ENCODE measurements at regions not wholly inside any gene's neighbourhood (a gene's known extent, or its start where the extent isn't known, plus 50 kb on each side); places are given as distances from the start of the nearest gene placed in this dataset.

DNA sequence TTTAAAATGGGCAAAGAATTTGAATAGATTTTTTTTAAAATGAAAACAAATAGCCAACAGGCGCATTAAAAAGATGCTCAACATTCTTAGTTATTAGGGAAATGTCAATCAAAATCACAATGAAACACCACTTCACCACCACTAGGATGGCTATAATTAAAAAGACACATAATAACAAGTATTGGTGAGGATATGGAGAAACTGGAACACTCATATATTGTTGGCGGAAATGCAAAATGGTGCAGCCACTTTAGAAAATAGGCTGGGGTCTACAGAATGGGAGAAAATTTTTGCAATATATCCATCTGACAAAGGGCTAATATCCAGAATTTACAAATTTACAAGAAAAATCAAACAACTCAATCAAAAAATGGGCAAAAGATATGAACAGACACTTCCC is 107.8 kb upstream of the FOXD3 start:
- no peak for DNase-seq

- no peak for DNase-seq
Measured at GRCh38 chr1:63223426-63223825, 98.9 kb upstream of the FOXD3 start.

DNA sequence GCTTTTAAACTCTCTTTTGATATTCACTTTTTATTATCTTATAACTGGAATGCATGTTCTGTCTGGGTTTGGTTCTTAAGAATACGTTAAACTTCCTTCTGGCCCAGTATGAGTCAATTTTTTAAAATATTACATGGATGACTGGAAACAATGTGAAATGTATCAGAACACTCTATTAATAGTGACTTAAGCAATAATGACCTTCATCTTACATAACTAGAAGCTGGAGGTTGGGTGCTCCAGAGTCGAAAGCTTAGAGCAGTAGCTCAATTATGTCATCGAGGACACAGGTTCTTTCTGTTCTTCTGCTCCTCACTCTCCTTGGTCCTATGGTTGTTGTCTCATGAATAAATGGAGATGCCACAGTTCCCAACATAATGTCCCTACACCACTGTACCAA is 91.6 kb upstream of the FOXD3 start:
- DNase-seq, result no peak

DNA sequence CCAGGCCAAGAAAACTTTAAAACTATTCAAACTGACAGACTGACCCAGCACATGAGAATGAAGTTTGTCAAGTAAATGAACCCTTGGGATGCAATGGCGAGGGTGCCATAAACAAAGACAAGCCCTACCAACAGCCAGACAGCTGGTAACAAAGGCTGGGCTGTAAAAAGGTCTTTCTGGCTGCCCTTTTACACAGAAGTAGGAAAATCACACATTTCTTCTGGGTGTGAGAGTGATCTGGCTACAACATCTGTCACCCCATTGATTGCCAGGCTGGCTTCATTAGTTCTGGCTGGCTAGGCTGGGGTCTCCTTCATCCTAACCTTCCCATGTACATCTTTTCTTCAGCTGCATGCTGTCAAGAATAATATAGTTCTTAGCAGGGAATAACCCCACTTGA is 83.6 kb upstream of the FOXD3 start:
- DNase-seq, result no peak

GRCh38 chr1:63245186-63245585 is 77.2 kb upstream of the FOXD3 start:
- DNase-seq, result no peak

- DNase-seq, result no peak
Measured at GRCh38 chr1:63248216-63248615, 74.2 kb upstream of the FOXD3 start.

- no peak for DNase-seq
Measured at GRCh38 chr1:63255153-63255552, 67.2 kb upstream of the FOXD3 start.

GRCh38 chr1:63261736-63262458 is 60.5 kb upstream of the FOXD3 start:
- DNase-seq, result no peak

- no peak for DNase-seq
Measured at GRCh38 chr1:63262459-63262770, 60.0 kb upstream of the FOXD3 start.

DNA sequence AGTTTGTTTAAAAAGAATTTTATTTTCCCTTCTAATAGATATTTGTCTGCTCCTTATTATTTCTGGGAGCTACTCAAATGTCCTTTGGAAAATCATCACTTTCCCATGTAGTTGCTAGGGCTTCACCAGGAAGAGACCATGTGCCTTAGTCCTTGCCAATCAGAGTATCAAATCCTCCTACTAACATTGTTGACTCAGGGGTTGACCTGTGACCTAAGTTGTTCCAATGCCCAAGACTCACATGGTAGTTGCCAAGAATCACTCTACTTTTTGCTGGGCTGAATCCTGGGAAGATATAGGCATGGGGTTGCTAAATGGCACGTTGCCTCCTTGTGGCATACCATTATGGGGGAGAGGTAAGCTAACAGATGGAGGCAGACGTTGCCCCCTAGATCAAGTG is 58.2 kb upstream of the FOXD3 start:
- no peak for DNase-seq

GRCh38 chr1:63266857-63267256 is 55.5 kb upstream of the FOXD3 start:
- DNase-seq, result no peak

- no peak for DNase-seq
Measured at GRCh38 chr1:63268876-63269275, 53.5 kb upstream of the FOXD3 start.

DNA sequence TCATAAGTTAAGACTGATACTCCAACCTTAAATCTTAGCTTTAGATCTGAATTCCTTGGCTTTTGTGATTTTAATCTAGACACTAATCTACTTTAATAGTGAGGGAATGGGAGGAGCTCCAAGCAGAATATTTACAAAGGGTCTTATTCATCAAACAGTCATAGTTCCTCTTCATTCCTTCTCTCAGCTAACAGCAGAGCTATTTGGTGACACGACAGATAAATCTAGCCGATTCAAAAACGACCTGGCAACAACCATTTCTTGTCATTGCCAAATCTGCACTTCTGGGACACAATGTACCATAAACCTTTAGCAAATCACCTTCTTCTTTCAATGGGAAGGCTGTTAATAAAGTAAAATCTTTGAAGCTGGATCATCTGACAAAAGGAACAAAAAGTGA is 52.8 kb upstream of the FOXD3 start:
- no peak for DNase-seq

Measured in activated CD4-positive, alpha-beta T cell treated with anti-CD3 and anti-CD28 coated beads, Interleukin-2, amount 50 U/mL, for 48 hours (primary cell).